CD4-positive, CD25-positive, alpha-beta regulatory T cell (primary cell): ENCODE measurements at regions not wholly inside any gene's neighbourhood (a gene's known extent, or its start where the extent isn't known, plus 50 kb on each side); places are given as distances from the start of the nearest gene placed in this dataset.

Experiments used
- ATAC-seq, 2 donors: fragments of 150-1000 bp; cut with Tn5 transposase; one replicate each; pipeline ENCODE4 v1.10.0; 2021; ENCODE audit warnings: low read depth in 2 of 2, moderate number of reproducible peaks in 2 of 2, moderate library complexity in 1 of 2
- DNase-seq, 3 donors: peaks; one replicate each; pipeline versions ENCODE4 v3.0.0 to v3.0.0-alpha.2; 2012 to 2022; ENCODE audit warnings: mixed read lengths in 1 of 3
- H3K27ac ChIP-seq: one replicate; pipeline ENCODE4 v1.7.0; 2013; ENCODE audit warnings: mild to moderate bottlenecking, low read length; ENCODE audit not compliant: insufficient read depth, poor library complexity, severe bottlenecking
- H3K27me3 ChIP-seq: one replicate; pipeline ENCODE4 v1.7.0; 2013; ENCODE audit warnings: low read length; ENCODE audit not compliant: control insufficient read depth, insufficient read depth
- H3K36me3 ChIP-seq: one replicate; pipeline ENCODE4 v1.7.0; 2013; ENCODE audit warnings: mild to moderate bottlenecking, low read length, moderate library complexity; ENCODE audit not compliant: control insufficient read depth, insufficient read depth
- H3K4me1 ChIP-seq: 2 replicates; pipeline ENCODE4 v1.7.0; 2013; ENCODE audit warnings: mild to moderate bottlenecking, low read length; ENCODE audit not compliant: insufficient read depth, control insufficient read depth, poor library complexity, severe bottlenecking
- H3K4me3 ChIP-seq: one replicate; pipeline ENCODE4 v1.7.0; 2013; ENCODE audit warnings: low read depth, mild to moderate bottlenecking, low read length, moderate library complexity
- H3K9me3 ChIP-seq, 2 experiments: 1 replicate in 1 of 2; 2 replicates in 1 of 2; pipeline ENCODE4 v1.7.0; 2013; ENCODE audit warnings: low read length in 2 of 2, mild to moderate bottlenecking in 1 of 2, moderate library complexity in 1 of 2; ENCODE audit not compliant: control insufficient read depth in 2 of 2
- H3K27ac Mint-ChIP-seq, 3 donors: one replicate each; pipeline ENCODE4 v1.8.0; 2020 to 2022; ENCODE audit warnings: mild to moderate bottlenecking in 3 of 3, mixed read lengths in 3 of 3, moderate library complexity in 2 of 3
- H3K27me3 Mint-ChIP-seq: one replicate; pipeline ENCODE4 v1.8.0; 2022; ENCODE audit warnings: mild to moderate bottlenecking, mixed read lengths
- H3K36me3 Mint-ChIP-seq: one replicate; pipeline ENCODE4 v1.8.0; 2020; ENCODE audit warnings: mixed read lengths
- H3K4me1 Mint-ChIP-seq, 4 donors: one replicate each; pipeline ENCODE4 v1.8.0; 2020 to 2022; ENCODE audit warnings: mixed read lengths in 4 of 4, mild to moderate bottlenecking in 1 of 4
- H3K4me3 Mint-ChIP-seq, 4 donors: one replicate each; pipeline ENCODE4 v1.8.0; 2020 to 2022; ENCODE audit warnings: mild to moderate bottlenecking in 4 of 4, mixed read lengths in 4 of 4, moderate library complexity in 3 of 4
- H3K9me3 Mint-ChIP-seq, 7 donors: one replicate each; pipeline ENCODE4 v1.8.0; 2020 to 2022; ENCODE audit warnings: mixed read lengths in 7 of 7, mild to moderate bottlenecking in 3 of 7, moderate library complexity in 2 of 7

DNA sequence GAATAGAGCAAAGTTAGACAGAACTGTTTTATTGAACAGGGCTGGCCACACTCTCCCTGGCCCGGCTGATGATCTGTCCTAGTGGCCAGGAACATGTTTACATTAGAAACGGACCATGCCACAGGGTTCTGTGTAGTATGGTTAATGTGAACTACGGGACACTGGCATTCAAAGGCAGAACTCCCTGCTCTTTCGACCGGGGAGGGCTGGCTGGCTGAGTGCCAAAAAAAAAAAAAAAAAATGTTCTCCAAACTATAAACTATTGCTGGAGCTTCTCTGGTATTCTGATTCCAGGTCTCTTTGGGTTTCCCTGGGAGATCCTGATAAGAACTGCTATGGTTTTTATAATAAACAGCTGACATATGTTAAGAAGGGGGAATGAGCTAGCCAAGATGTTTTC is 1262.6 kb upstream of the SORCS1 start:
- no peaks in the 10 kb centered on the region for H3K27me3 Mint-ChIP-seq
- H3K4me1 Mint-ChIP-seq, result no peaks in the 10 kb centered on the region

DNA sequence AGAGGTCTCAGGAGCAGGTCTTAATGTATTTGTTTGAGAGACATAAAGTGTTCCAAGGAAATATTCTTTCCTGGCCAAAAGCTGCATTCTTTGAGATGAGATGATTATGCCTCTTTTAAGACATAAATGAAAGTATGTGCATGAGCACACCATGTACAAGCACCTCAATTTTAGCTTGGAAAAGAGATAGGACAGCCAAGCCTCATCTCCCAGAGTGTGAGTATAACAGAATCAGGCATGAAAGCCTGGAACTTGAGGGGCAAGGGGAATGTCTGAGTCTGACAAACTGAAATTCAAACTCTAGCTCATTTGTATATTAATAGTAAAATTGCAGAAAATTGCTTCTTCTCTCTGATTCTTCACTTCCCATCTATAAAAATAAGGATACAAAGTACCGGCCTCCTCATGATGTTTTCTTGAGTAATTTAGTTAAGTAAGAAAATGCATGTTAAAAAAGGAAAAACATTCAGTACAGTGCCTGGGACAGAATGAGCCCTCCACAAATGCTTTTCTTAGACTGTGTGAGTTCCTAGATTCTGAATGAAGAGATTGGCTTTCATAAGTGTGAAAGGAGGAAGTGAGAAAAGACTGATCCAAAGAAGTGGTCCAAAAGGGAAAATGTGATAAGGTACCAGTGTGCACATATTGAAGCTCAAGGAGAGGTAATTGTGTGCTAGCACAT is 1260.9 kb upstream of the SORCS1 start:
- H3K4me3 ChIP-seq, result no peak overlapping the region
- no peaks in the 10 kb centered on the region for H3K4me1 ChIP-seq
- no peak for ATAC-seq
- H3K36me3 Mint-ChIP-seq, result no peaks in the 10 kb centered on the region
- H3K27me3 Mint-ChIP-seq, result no peaks in the 10 kb centered on the region
- peaks cover 0 to 2% of the 10 kb centered on the region in 2 experiments for H3K9me3 ChIP-seq
- no peak for DNase-seq
- no peaks in the 10 kb centered on the region for H3K4me1 Mint-ChIP-seq
- H3K9me3 Mint-ChIP-seq, result peaks cover 1 to 20% (median 4%) of the 10 kb centered on the region in 7 donors
- H3K4me3 Mint-ChIP-seq, result no peak overlapping the region
- H3K27ac ChIP-seq, result no peak overlapping the region
- no peaks in the 10 kb centered on the region for H3K27me3 ChIP-seq
- no peaks in the 10 kb centered on the region for H3K36me3 ChIP-seq
- no peak overlapping the region for H3K27ac Mint-ChIP-seq

More for the DNA sequence above, 1262.6 kb upstream of the SORCS1 start:
- Mint-ChIP-seq H3K4me3 (no peak overlapping the region), H3K27ac (no peak overlapping the region), H3K36me3 (no peaks in the 10 kb centered on the region), H3K9me3 (peaks cover 0 to 23% (median 4%) of the 10 kb centered on the region in 7 donors)
- Histone ChIP-seq H3K4me3 (no peak overlapping the region), H3K4me1 (no peaks in the 10 kb centered on the region), H3K27me3 (no peaks in the 10 kb centered on the region), H3K36me3 (no peaks in the 10 kb centered on the region), H3K27ac (no peak overlapping the region), H3K9me3 (peaks cover 2 to 4% of the 10 kb centered on the region in 2 experiments)
- ATAC-seq (no peak), DNase-seq (no peak)

DNA sequence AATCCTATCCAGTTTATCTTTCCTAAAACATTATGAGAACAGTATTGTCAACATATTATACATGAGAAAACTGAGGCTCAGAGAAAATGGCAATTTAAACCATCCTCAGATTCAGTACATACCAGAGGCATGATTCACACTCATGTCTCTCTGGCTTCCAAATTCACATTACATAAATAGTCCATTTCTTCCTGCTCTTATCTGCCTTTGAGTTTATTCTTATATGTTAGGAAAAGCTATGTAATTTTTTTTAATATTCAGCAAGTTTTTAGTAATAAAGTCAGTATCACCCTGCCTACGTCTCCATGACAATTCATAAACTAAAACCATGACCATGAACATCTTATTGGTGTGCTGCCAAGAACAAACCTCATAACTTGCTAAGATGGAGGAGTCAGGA is 1260.2 kb upstream of the SORCS1 start:
- H3K4me3 ChIP-seq, result no peak overlapping the region
- H3K9me3 Mint-ChIP-seq, result peaks cover 0 to 21% (median 4%) of the 10 kb centered on the region in 7 donors
- H3K27me3 ChIP-seq, result no peaks in the 10 kb centered on the region
- H3K27me3 Mint-ChIP-seq, result no peaks in the 10 kb centered on the region
- no peak overlapping the region for H3K27ac ChIP-seq
- no peaks in the 10 kb centered on the region for H3K36me3 ChIP-seq
- no peaks in the 10 kb centered on the region for H3K4me1 ChIP-seq
- DNase-seq, result no peak
- H3K27ac Mint-ChIP-seq, result no peak overlapping the region
- no peaks in the 10 kb centered on the region for H3K4me1 Mint-ChIP-seq
- no peak overlapping the region for H3K4me3 Mint-ChIP-seq
- peaks cover 0 to 2% of the 10 kb centered on the region in 2 experiments for H3K9me3 ChIP-seq
- no peaks in the 10 kb centered on the region for H3K36me3 Mint-ChIP-seq
- ATAC-seq, result no peak

DNA sequence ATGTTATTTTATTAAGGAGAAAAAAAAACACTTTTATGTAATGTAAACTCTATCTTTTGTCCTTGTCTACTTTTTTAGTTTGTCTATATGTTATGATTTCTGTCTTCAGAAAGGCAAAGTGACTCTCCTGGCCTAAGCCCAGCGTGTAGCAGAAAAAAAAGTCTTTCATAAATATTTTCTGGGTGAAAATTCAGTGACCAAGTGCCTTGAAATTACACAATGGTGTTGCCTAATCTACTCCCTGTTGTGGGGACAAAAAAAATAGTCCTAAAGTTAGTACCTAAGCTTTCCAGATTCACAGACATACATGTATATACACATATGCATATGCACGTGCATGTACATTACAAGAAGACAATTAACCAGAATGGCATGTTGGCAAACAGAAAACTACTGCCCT is 1257.8 kb upstream of the SORCS1 start:
- DNase-seq, result no peak
- no peak overlapping the region for H3K4me3 ChIP-seq
- H3K27ac ChIP-seq, result no peak overlapping the region
- no peak for ATAC-seq
- H3K4me1 ChIP-seq, result no peaks in the 10 kb centered on the region
- no peaks in the 10 kb centered on the region for H3K27me3 ChIP-seq
- no peaks in the 10 kb centered on the region for H3K4me1 Mint-ChIP-seq
- no peak overlapping the region for H3K4me3 Mint-ChIP-seq
- no peaks in the 10 kb centered on the region for H3K36me3 Mint-ChIP-seq
- H3K36me3 ChIP-seq, result no peaks in the 10 kb centered on the region
- H3K27ac Mint-ChIP-seq, result no peak overlapping the region
- no peaks in the 10 kb centered on the region for H3K9me3 ChIP-seq
- H3K9me3 Mint-ChIP-seq, result peaks cover 0 to 19% (median 3%) of the 10 kb centered on the region in 7 donors
- H3K27me3 Mint-ChIP-seq, result no peaks in the 10 kb centered on the region

DNA sequence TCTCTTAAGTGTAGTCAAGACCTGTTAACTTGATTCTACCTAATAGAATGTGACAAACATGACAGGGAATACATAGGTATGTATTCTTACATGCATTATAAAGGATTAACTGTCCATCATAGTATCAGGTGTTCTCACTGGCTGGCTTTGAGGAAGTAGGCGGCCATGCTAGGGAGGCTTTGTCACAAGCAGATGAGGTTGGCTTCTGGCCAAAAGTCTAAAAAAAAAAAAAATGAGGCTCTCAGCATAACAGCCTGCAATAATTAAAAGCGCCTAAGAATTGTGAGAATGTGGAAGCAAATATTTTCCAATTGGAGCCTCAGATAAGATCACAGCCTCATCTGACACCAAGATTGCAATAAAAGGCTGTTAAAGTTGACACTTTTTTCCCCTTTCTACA is 1256.8 kb upstream of the SORCS1 start:
- H3K9me3 ChIP-seq, result no peaks in the 10 kb centered on the region
- H3K27ac Mint-ChIP-seq, result no peak overlapping the region
- peaks cover 0 to 24% (median 3%) of the 10 kb centered on the region in 7 donors for H3K9me3 Mint-ChIP-seq
- no peaks in the 10 kb centered on the region for H3K36me3 ChIP-seq
- H3K4me1 Mint-ChIP-seq, result no peaks in the 10 kb centered on the region
- H3K4me1 ChIP-seq, result no peaks in the 10 kb centered on the region
- no peak overlapping the region for H3K27ac ChIP-seq
- DNase-seq (no peak), ATAC-seq (no peak)
- no peaks in the 10 kb centered on the region for H3K27me3 Mint-ChIP-seq
- no peaks in the 10 kb centered on the region for H3K27me3 ChIP-seq
- H3K4me3 ChIP-seq, result no peak overlapping the region
- no peaks in the 10 kb centered on the region for H3K36me3 Mint-ChIP-seq
- no peak overlapping the region for H3K4me3 Mint-ChIP-seq

DNA sequence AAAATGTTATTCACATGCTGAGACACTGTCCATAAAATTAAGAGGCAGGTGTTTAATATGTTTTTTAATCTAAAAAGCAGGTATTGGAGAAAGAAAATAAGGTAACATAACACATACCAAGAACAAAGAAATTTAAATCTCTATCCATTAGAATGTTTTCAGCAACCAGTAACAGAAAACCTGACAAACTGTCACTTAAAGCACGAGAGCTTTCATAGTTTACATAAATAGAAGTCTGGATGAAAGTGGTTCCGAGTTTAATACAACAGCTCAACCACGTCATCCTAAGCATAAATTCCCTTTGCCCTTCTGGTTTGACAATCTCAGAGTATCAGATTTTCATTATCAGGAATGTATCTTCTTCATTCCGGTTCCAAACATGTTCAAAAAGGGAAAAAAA is 1249.4 kb upstream of the SORCS1 start:
- Mint-ChIP-seq H3K9me3 (peaks cover 0 to 13% (median 4%) of the 10 kb centered on the region in 7 donors), H3K4me3 (no peak overlapping the region), H3K36me3 (no peaks in the 10 kb centered on the region), H3K27me3 (no peaks in the 10 kb centered on the region), H3K4me1 (no peaks in the 10 kb centered on the region), H3K27ac (no peak overlapping the region)
- Histone ChIP-seq H3K27me3 (no peaks in the 10 kb centered on the region), H3K4me1 (no peaks in the 10 kb centered on the region), H3K36me3 (no peaks in the 10 kb centered on the region), H3K9me3 (no peaks in the 10 kb centered on the region), H3K4me3 (no peak overlapping the region), H3K27ac (no peak overlapping the region)
- DNase-seq (no peak), ATAC-seq (no peak)

DNA sequence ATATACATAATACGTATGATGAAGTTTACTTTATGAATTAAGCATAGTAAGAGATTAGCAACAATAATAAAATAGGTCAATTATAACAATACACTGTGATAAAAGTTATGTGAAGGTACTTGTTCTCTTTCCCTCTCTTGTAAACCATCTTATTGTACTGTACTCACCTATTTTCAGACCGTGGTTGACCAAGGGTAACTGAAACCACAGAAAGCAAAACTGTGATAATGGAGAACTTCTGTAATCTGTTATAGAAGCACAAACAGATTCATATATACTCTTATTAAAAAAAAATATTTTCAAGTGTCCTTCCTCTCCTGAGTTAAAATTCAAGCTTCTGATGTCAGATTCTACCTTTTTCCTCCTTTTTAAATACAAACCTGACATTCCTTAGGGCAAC is 1247.8 kb upstream of the SORCS1 start:
- H3K9me3 Mint-ChIP-seq, result peaks cover 0 to 11% (median 4%) of the 10 kb centered on the region in 7 donors
- Histone ChIP-seq H3K9me3 (no peaks in the 10 kb centered on the region), H3K4me3 (no peak overlapping the region), H3K4me1 (no peaks in the 10 kb centered on the region), H3K36me3 (no peaks in the 10 kb centered on the region), H3K27me3 (no peaks in the 10 kb centered on the region), H3K27ac (no peak overlapping the region)
- H3K27me3 Mint-ChIP-seq, result no peaks in the 10 kb centered on the region
- no peaks in the 10 kb centered on the region for H3K36me3 Mint-ChIP-seq
- H3K27ac Mint-ChIP-seq, result no peak overlapping the region
- H3K4me1 Mint-ChIP-seq, result no peaks in the 10 kb centered on the region
- DNase-seq, result no peak
- no peak for ATAC-seq
- H3K4me3 Mint-ChIP-seq, result no peak overlapping the region

DNA sequence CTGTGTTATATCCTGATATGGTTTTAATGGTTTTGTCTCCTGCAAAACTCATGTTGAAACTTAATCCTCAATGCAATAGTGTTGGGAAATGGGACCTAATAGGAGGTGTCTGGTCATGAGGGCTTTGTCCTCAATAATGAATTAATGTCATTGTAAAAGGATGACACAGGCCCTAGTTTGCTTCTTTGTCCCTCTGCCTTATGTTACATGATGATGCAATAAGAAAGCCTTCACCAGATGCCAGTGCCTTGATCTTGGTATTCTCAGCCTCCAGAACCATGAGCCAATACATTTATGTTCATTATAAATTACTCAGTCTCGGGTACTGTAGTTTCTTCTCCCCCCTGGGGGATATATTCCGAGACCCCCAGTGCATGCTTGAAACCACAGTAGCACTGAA is 1247.4 kb upstream of the SORCS1 start:
- H3K27ac ChIP-seq, result no peak overlapping the region
- Mint-ChIP-seq H3K4me3 (no peak overlapping the region), H3K27ac (no peak overlapping the region), H3K9me3 (peaks cover 0 to 10% (median 4%) of the 10 kb centered on the region in 7 donors), H3K4me1 (no peaks in the 10 kb centered on the region), H3K27me3 (no peaks in the 10 kb centered on the region), H3K36me3 (no peaks in the 10 kb centered on the region)
- no peaks in the 10 kb centered on the region for H3K4me1 ChIP-seq
- H3K27me3 ChIP-seq, result no peaks in the 10 kb centered on the region
- no peak overlapping the region for H3K4me3 ChIP-seq
- H3K36me3 ChIP-seq, result no peaks in the 10 kb centered on the region
- H3K9me3 ChIP-seq, result no peaks in the 10 kb centered on the region
- DNase-seq, result no peak
- ATAC-seq, result no peak
